ENCODE measurements at regions not wholly inside any gene's neighbourhood (a gene's known extent, or its start where the extent isn't known, plus 50 kb on each side); places are given as distances from the start of the nearest gene placed in this dataset.

GRCh38 chr13:105365831-105366230 lies 1169.6 kb downstream of the EFNB2 start:
- WGBS (ENCODE audit: insufficient coverage, low coverage, low lambda C conversion rate, missing lambda C conversion rate), result 31% methylated on average over 1 of the region's 1 CpG

GRCh38 chr13:105365021-105365550 lies 1170.4 kb downstream of the EFNB2 start:
- no peak for DNase-seq
- Histone ChIP-seq H3K27me3 (no peaks in the 10 kb centered on the region), H3K9me3 (no peaks in the 10 kb centered on the region), H3K4me3 (no peak overlapping the region), H3K4me1 (no peaks in the 10 kb centered on the region), H3K27ac (no peak overlapping the region), H3K36me3 (no peaks in the 10 kb centered on the region)
- TF ChIP-seq POLR2A (IDR thresholded peaks at IDR 0.05), result no peak
- no peak for TF ChIP-seq CTCF (IDR thresholded peaks at IDR 0.05)
- 51% methylated on average over 3 of the region's 3 CpGs for WGBS (ENCODE audit: insufficient coverage, low coverage, low lambda C conversion rate, missing lambda C conversion rate)
- ATAC-seq, result no peak
- intact Hi-C loops (cut with DNase I), result no loop called here

More at GRCh38 chr13:105365831-105366230, 1169.6 kb downstream of the EFNB2 start:
- no peaks in the 10 kb centered on the region for H3K27me3 ChIP-seq
- H3K4me1 ChIP-seq, result no peaks in the 10 kb centered on the region
- ATAC-seq (no peak), DNase-seq (no peak)
- no peak overlapping the region for H3K27ac ChIP-seq
- H3K36me3 ChIP-seq, result no peaks in the 10 kb centered on the region
- intact Hi-C loops (cut with DNase I), result no loop called here
- H3K4me3 ChIP-seq, result no peak overlapping the region
- no peak for TF ChIP-seq POLR2A (IDR thresholded peaks at IDR 0.05)
- TF ChIP-seq CTCF (IDR thresholded peaks at IDR 0.05), result no peak
- no peaks in the 10 kb centered on the region for H3K9me3 ChIP-seq

- Histone ChIP-seq H3K27ac (no peak overlapping the region), H3K4me3 (no peak overlapping the region), H3K36me3 (no peaks in the 10 kb centered on the region), H3K4me1 (no peaks in the 10 kb centered on the region), H3K27me3 (no peaks in the 10 kb centered on the region), H3K9me3 (no peaks in the 10 kb centered on the region)
- intact Hi-C loops (cut with DNase I), result no loop called here
- TF ChIP-seq CTCF (IDR thresholded peaks at IDR 0.05) (no peak), POLR2A (IDR thresholded peaks at IDR 0.05) (no peak)
- ATAC-seq (no peak), DNase-seq (no peak)
- 31% methylated on average over 3 of the region's 3 CpGs for WGBS (ENCODE audit: insufficient coverage, low coverage, low lambda C conversion rate, missing lambda C conversion rate)
Measured at GRCh38 chr13:105364191-105364590, 1171.3 kb downstream of the EFNB2 start.

GRCh38 chr13:105363261-105364190 lies 1171.9 kb downstream of the EFNB2 start:
- WGBS (ENCODE audit: insufficient coverage, low coverage, low lambda C conversion rate, missing lambda C conversion rate), result 23% methylated on average over 8 of the region's 8 CpGs
- no peaks in the 10 kb centered on the region for H3K27me3 ChIP-seq
- H3K27ac ChIP-seq, result no peak overlapping the region
- no peak for ATAC-seq
- no peak overlapping the region for H3K4me3 ChIP-seq
- TF ChIP-seq CTCF (IDR thresholded peaks at IDR 0.05), result no peak
- no peak for TF ChIP-seq POLR2A (IDR thresholded peaks at IDR 0.05)
- no peaks in the 10 kb centered on the region for H3K9me3 ChIP-seq
- intact Hi-C loops (cut with DNase I), result no loop called here
- DNase-seq, result no peak
- no peaks in the 10 kb centered on the region for H3K36me3 ChIP-seq
- no peaks in the 10 kb centered on the region for H3K4me1 ChIP-seq

All from right lobe of liver (tissue), 6 donors.